HT-29 (cell line): ENCODE measurements at regions not wholly inside any gene's neighbourhood (a gene's known extent, or its start where the extent isn't known, plus 50 kb on each side); places are given as distances from the start of the nearest gene placed in this dataset.

Source experiments
- DNase-seq: peaks from one replicate; pipeline ENCODE4 v3.0.0-alpha.2; 2015; ENCODE audit warnings: low spot score

GRCh38 chr6:3527651-3527977 lies 70.8 kb upstream of the SLC22A23 start:
- DNase-seq: no peak

DNA sequence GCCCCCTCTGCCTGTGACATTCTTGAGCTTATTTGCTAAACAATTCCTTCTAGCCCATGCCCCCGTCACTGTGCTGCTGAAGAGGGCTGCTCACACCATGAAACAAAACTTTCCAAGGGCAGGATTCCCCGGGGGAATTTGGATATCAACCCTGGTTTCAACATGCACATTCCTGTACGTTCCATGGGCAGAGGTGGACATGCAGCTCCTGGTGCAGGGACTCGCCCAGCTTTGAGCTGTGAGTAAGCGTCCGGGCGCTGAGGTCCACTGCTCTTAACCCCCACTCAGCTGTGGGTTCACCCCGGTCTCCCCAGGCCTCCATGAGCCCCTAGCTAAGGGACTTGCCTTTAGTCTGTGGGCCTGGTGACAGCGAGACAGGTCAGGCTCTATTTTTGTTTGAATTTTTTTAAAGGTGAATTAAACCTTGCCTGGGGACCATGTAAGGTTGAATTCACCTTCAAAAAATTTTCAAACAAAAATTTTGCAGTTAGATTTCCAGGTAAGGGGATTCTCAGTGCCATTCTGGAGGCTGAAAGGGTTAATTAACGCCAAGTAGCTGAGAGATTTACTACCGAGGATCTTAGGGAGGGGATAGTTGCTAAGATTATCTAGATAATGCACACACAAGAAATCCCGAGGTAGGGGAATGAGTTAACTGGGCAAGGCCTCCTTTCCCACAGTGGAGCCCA lies 70.3 kb upstream of the SLC22A23 start:
- DNase-seq: no peak

GRCh38 chr6:3525915-3526314 lies 69.1 kb upstream of the SLC22A23 start:
- DNase-seq: no peak

DNA sequence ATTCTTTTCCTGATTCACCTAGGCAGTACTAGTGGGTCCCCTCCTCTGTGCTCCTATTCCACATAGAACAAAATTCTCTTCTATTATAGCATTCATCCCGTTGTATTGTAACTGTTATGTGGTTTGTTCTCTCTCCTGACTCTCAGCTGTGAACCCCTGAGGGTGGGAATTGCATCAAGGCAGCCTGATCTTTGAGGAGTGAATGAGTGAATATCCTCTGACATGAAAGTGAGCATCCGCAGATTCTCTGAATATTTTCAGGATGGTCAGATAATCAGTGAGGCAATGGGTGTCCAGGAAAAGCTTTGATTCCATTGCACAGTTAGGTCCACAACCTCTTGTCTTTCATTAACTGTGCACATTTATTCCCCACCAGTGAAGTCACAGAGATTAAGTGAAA lies 67.6 kb upstream of the SLC22A23 start:
- no peak for DNase-seq

DNA sequence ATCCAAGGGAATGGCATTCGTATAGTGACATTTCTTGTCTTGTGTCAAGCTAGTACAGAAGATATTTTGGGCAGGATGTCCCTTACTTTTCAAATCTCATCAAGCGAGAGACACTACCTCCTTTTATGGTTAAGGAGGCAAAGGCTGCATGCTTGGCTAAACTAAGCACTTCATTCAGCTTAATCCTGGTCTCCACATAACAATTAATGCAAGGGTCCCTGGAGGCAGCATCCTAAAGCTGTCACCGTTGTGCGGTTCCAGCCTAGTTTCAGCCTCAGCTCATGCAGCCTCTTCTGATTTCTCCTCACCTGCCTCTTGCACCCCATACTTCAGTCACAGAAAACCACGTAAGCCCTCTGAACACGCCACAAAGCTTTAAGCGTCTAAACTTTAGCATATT lies 67.1 kb upstream of the SLC22A23 start:
- no peak for DNase-seq

DNA sequence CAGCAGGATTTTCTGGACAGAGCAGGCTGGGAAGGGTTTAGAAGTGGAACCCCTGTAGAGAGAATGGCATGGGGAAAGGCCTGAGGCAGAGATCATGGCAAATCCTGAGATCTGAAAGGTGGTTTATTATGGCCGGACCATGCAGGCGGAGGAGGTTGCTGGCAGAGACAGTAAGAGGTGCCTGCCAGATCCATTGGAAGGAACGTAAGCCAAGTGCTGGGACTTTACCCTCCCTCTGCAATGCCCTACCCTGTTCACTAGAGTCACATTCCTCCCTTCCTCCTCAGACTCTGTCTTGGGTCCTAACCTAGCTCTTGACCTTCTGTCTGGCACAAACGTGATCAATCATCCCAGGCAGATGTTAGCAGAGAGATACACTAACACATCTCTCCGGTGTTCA lies 66.4 kb upstream of the SLC22A23 start:
- DNase-seq: no peak

GRCh38 chr6:3522561-3523260 lies 65.9 kb upstream of the SLC22A23 start:
- no peak for DNase-seq

- no peak for DNase-seq
These were observed 63.7 kb upstream of the SLC22A23 start for GRCh38 chr6:3520281-3521230.

DNA sequence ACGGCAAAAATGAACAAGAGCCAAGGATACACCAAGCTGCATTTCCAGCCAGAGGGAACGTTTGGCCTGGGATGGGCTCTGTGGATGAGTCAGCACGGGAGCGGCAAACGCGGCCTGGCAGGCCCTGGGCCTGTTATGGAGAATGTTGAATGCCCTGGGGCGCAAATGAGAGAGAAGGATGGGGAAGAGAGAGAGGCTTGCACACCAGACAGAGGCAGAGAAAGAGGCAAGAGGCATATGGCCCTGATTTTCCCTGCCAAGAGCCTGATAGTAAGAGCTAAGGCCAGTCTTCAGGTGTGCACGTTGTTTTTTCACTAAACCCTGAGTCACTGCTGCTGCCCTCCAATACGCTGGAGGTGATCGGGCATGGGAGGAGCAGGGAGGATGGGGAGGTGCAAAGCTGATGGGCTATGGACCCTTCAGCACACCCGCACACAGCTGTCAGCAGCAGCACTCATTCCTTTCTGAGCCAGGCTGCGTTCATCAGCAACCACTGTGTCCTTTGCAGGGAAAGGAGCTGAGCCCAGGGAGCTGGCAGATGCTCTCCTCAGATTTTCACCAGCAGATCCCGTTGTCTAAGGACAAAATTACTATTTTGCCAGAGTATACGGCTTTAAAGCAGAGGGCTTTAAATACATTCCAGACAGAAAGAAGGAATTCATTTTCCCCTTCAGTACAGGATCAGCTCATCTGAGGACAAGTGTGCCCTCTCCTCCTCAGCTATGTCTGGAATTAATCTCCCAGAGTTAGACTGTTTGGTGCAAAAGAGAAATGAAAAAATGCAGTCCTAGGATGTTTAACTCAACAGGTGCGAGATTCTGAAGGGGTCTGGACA lies 61.7 kb upstream of the SLC22A23 start:
- peak; percentile 51 for DNase-seq

GRCh38 chr6:3517350-3517749 lies 60.5 kb upstream of the SLC22A23 start:
- DNase-seq: no peak

- DNase-seq: peak; percentile 12
These were observed 59.2 kb upstream of the SLC22A23 start for GRCh38 chr6:3516092-3516491.

- DNase-seq: no peak
These were observed 58.8 kb upstream of the SLC22A23 start for GRCh38 chr6:3515669-3516068.

DNA sequence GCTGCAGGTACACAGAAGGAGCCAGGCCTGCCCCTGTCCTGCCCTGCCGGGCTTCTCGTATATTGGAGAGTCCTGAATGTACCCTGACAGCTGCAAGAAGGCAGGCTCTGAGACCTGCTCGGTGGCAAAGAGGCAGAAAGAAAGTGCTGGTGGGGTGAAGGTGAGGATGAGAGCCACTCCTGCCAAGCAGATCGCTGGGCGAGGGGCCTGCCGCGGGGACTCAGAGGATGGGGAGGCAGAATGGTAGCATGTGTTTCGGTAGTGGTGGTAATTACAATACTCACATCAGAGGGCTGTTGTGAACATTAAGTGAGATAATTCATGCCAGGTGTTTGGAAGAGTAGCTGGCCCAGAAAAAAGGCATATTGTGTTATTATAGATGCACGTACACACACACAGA lies 56.6 kb upstream of the SLC22A23 start:
- DNase-seq: no peak

DNA sequence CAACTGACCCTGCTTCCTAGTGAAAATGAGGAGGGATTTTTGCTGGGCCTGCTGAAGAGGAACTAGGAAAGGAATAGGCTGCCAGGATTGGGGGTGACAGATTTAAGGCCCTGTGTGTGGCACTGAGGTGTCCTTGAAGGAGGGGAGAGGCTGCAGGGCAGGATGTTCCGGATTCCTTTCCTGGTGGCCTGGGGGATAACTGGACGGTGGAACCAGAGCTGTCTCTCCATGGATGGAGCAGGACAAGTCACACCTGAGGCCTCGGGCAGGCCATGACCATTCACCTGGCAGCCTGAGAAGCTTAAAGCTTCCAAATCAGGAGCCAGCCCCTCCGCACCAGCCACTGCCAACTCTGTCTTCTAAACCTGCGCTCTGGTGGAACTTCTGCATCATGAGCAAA lies 56.0 kb upstream of the SLC22A23 start:
- DNase-seq: no peak

DNA sequence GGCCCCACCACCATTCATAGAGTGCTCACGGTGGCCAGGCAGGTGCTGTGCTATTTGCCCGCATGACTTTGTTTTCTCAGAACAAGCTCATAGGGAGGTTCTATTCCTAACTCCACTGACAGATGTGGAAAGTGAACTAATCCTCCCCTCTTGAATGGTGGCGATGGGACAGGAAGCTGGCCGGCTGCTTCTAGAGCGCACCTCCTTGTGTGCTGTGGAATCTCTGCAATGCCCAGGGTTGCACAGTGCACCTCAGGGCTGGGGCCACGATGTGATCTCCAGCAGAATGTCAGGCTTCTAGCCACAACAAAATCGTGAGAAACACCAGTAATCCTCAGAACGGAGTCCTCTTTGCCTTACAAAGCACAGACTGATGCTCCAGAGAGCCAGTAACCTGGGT lies 53.8 kb upstream of the SLC22A23 start:
- no peak for DNase-seq

DNA sequence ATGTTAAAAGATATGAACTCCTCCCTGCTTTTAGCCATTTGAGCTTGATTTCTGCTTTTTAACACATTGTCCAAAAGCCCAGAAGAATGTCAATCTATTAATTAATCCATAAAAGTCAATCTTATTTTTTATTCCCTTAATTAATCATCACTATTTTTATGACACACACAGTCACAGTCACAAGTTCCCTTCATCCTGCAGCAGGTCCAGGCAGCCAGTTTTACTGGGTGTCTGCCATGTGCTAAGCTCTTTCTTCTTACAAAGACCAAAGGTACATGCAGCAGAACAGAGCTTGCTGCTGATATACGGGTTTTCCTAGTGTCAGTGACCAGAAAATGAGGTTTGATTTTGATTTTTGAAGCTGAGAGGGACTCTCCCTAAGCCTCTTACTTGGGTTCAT lies 53.3 kb upstream of the SLC22A23 start:
- no peak for DNase-seq

GRCh38 chr6:3509336-3509735 lies 52.5 kb upstream of the SLC22A23 start:
- no peak for DNase-seq

- DNase-seq: no peak
These were observed 50.0 kb upstream of the SLC22A23 start for GRCh38 chr6:3506751-3507383.
